ENCODE measurements at regions not wholly inside any gene's neighbourhood (a gene's known extent, or its start where the extent isn't known, plus 50 kb on each side); places are given as distances from the start of the nearest gene placed in this dataset.

DNA sequence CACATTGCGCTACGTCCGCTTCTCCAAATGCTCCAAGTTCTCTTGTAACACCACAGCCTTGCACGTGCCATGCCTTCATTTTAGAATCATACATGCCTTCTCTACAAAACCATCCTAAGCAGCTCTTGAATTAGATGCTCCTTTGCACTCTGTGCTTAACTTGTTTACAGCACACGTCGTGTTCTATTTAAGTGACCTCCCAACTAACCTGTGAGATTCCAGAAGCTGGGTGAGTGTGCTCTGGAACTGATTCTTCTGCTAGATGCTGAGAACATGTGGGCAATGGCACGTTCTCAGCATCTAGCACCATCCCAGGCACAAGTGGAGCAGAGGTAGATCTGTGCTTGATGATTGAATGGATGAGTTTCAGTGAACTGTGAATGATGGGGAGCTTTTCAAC, 100.0 kb upstream of the NEDD9 start:
- Histone ChIP-seq H2BK12ac (ENCODE audit: low read length in 2 of 2) (no peak overlapping the region), H4K91ac (ENCODE audit: low read length) (no peak overlapping the region), H3K4ac (ENCODE audit: low read depth in 1 of 2, low read length in 2 of 2) (no peak overlapping the region), H4K8ac (ENCODE audit: low read length) (no peak overlapping the region), H2AFZ (ENCODE audit: low read depth, low read length) (no peak overlapping the region), H2BK5ac (ENCODE audit: low read depth, low read length, poor library complexity, severe bottlenecking) (no peak overlapping the region), H2BK15ac (ENCODE audit: low read depth, poor library complexity, severe bottlenecking) (no peak overlapping the region), H2AK5ac (ENCODE audit: low read length, severe bottlenecking) (no peak overlapping the region), H3K4me3 (ENCODE audit: insufficient read depth in 1 of 2, low read depth in 1 of 2, low read length in 2 of 2) (no peak overlapping the region), H3K4me2 (ENCODE audit: low read length, poor library complexity, severe bottlenecking) (no peak overlapping the region), H3K4me1 (ENCODE audit: control insufficient read depth, insufficient read depth, low read depth, low read length) (peaks cover 7% of the 10 kb centered on the region), H3K27ac (ENCODE audit: low read length, poor library complexity, severe bottlenecking) (no peak overlapping the region), H3K9me3 (ENCODE audit: control insufficient read depth, low read length) (no peaks in the 10 kb centered on the region), H3K9ac (ENCODE audit: low read length) (no peak overlapping the region), H3K18ac (ENCODE audit: low read depth in 1 of 2, low read length in 2 of 2) (no peak overlapping the region), H3K23ac (ENCODE audit: low read length in 2 of 2) (no peak overlapping the region), H3K36me3 (ENCODE audit: control insufficient read depth in 1 of 2, insufficient read depth in 2 of 2, low read depth in 1 of 2, low read length in 2 of 2) (no peaks in the 10 kb centered on the region), H3K79me1 (replicated peaks; ENCODE audit: low read length, poor library complexity, severe bottlenecking) (no peaks in the 10 kb centered on the region), H2BK120ac (ENCODE audit: low read depth, low read length) (no peak overlapping the region), H3K27me3 (ENCODE audit: control insufficient read depth in 1 of 2, insufficient read depth in 1 of 2, low read length in 2 of 2) (peaks cover 0 to 2% of the 10 kb centered on the region in 2 experiments), H3K14ac (ENCODE audit: low read length in 2 of 2) (no peak overlapping the region)
- DNase-seq: no peak
- 87% methylated on average over 7 of the region's 7 CpGs for WGBS

DNA sequence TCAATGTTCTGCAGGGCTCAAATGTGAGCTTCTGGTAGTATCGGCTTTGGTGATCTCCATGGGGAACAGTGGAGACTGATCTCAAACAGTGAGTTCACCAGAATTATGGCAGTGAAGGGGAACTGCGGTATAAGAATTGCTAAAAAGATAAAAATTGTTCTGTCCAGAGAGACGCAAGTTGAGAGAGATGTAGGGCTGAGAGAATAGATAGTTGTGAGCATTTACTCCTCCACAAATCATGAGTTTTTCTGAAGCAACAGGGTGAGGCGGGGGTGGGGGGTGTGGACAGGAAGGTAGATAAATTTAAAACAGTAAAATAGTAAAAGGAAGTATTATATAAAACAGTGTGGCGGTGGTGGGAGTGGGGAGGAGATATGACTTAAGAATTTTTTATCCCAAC, 98.6 kb upstream of the NEDD9 start:
- H2BK15ac ChIP-seq (ENCODE audit: low read depth, poor library complexity, severe bottlenecking): no peak overlapping the region
- 90% methylated on average over 5 of the region's 5 CpGs for WGBS
- H2BK12ac ChIP-seq (ENCODE audit: low read length in 2 of 2): no peak overlapping the region

DNA sequence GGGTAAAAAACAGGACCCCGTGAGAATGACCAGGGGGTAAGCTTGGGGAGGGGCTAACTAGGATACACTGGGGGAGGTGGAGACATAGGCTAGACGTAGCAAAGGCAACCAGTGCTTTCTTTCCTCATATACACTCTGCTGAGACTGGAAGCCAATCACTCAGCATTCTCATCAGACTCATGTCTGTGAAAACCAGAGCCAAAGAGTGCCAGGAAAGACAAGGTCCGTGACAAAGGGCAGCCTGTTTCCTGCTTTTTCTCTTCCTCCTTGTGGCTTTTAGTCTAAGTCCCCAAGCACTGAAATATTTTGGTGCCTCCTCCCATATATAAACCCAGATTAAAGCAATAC, 97.9 kb upstream of the NEDD9 start:
- no peaks in the 10 kb centered on the region for H3K9me3 ChIP-seq (ENCODE audit: control insufficient read depth, low read length)
- no peak overlapping the region for H2BK12ac ChIP-seq (ENCODE audit: low read length in 2 of 2)
- H3K79me1 ChIP-seq (replicated peaks; ENCODE audit: low read length, poor library complexity, severe bottlenecking): no peaks in the 10 kb centered on the region
- no peak overlapping the region for H3K14ac ChIP-seq (ENCODE audit: low read length in 2 of 2)
- H2BK5ac ChIP-seq (ENCODE audit: low read depth, low read length, poor library complexity, severe bottlenecking): no peak overlapping the region
- DNase-seq: no peak
- no peak overlapping the region for H2AFZ ChIP-seq (ENCODE audit: low read depth, low read length)
- H3K4me2 ChIP-seq (ENCODE audit: low read length, poor library complexity, severe bottlenecking): no peak overlapping the region
- peaks cover 0 to 2% of the 10 kb centered on the region in 2 experiments for H3K27me3 ChIP-seq (ENCODE audit: control insufficient read depth in 1 of 2, insufficient read depth in 1 of 2, low read length in 2 of 2)
- no peak overlapping the region for H2BK15ac ChIP-seq (ENCODE audit: low read depth, poor library complexity, severe bottlenecking)
- H4K8ac ChIP-seq (ENCODE audit: low read length): peak overlapping the region; percentile 9
- peak overlapping the region; percentile 21 for H2AK5ac ChIP-seq (ENCODE audit: low read length, severe bottlenecking)
- H3K23ac ChIP-seq (ENCODE audit: low read length in 2 of 2): no peak overlapping the region
- H2BK120ac ChIP-seq (ENCODE audit: low read depth, low read length): no peak overlapping the region
- no peak overlapping the region for H3K4me3 ChIP-seq (ENCODE audit: insufficient read depth in 1 of 2, low read depth in 1 of 2, low read length in 2 of 2)
- no peak overlapping the region for H3K9ac ChIP-seq (ENCODE audit: low read length)
- peaks cover 7% of the 10 kb centered on the region for H3K4me1 ChIP-seq (ENCODE audit: control insufficient read depth, insufficient read depth, low read depth, low read length)
- no peak overlapping the region for H3K27ac ChIP-seq (ENCODE audit: low read length, poor library complexity, severe bottlenecking)
- no peak overlapping the region for H3K18ac ChIP-seq (ENCODE audit: low read depth in 1 of 2, low read length in 2 of 2)
- H3K36me3 ChIP-seq (ENCODE audit: control insufficient read depth in 1 of 2, insufficient read depth in 2 of 2, low read depth in 1 of 2, low read length in 2 of 2): no peaks in the 10 kb centered on the region
- H4K91ac ChIP-seq (ENCODE audit: low read length): no peak overlapping the region
- 81% methylated on average over 3 of the region's 3 CpGs for WGBS
- no peak overlapping the region for H3K4ac ChIP-seq (ENCODE audit: low read depth in 1 of 2, low read length in 2 of 2)

More for the DNA sequence above, 98.6 kb upstream of the NEDD9 start:
- Histone ChIP-seq H3K9me3 (ENCODE audit: control insufficient read depth, low read length) (no peaks in the 10 kb centered on the region), H3K27ac (ENCODE audit: low read length, poor library complexity, severe bottlenecking) (no peak overlapping the region), H2BK120ac (ENCODE audit: low read depth, low read length) (no peak overlapping the region), H3K23ac (ENCODE audit: low read length in 2 of 2) (no peak overlapping the region), H3K4me1 (ENCODE audit: control insufficient read depth, insufficient read depth, low read depth, low read length) (peaks cover 7% of the 10 kb centered on the region), H2AFZ (ENCODE audit: low read depth, low read length) (no peak overlapping the region), H3K14ac (ENCODE audit: low read length in 2 of 2) (no peak overlapping the region), H2BK5ac (ENCODE audit: low read depth, low read length, poor library complexity, severe bottlenecking) (no peak overlapping the region), H3K18ac (ENCODE audit: low read depth in 1 of 2, low read length in 2 of 2) (no peak overlapping the region), H2AK5ac (ENCODE audit: low read length, severe bottlenecking) (no peak overlapping the region), H4K91ac (ENCODE audit: low read length) (no peak overlapping the region), H3K9ac (ENCODE audit: low read length) (no peak overlapping the region), H3K4me2 (ENCODE audit: low read length, poor library complexity, severe bottlenecking) (no peak overlapping the region), H3K36me3 (ENCODE audit: control insufficient read depth in 1 of 2, insufficient read depth in 2 of 2, low read depth in 1 of 2, low read length in 2 of 2) (no peaks in the 10 kb centered on the region), H3K79me1 (replicated peaks; ENCODE audit: low read length, poor library complexity, severe bottlenecking) (no peaks in the 10 kb centered on the region), H3K4me3 (ENCODE audit: insufficient read depth in 1 of 2, low read depth in 1 of 2, low read length in 2 of 2) (no peak overlapping the region), H3K4ac (ENCODE audit: low read depth in 1 of 2, low read length in 2 of 2) (no peak overlapping the region), H3K27me3 (ENCODE audit: control insufficient read depth in 1 of 2, insufficient read depth in 1 of 2, low read length in 2 of 2) (peaks cover 0 to 2% of the 10 kb centered on the region in 2 experiments), H4K8ac (ENCODE audit: low read length) (no peak overlapping the region)
- DNase-seq: no peak

DNA sequence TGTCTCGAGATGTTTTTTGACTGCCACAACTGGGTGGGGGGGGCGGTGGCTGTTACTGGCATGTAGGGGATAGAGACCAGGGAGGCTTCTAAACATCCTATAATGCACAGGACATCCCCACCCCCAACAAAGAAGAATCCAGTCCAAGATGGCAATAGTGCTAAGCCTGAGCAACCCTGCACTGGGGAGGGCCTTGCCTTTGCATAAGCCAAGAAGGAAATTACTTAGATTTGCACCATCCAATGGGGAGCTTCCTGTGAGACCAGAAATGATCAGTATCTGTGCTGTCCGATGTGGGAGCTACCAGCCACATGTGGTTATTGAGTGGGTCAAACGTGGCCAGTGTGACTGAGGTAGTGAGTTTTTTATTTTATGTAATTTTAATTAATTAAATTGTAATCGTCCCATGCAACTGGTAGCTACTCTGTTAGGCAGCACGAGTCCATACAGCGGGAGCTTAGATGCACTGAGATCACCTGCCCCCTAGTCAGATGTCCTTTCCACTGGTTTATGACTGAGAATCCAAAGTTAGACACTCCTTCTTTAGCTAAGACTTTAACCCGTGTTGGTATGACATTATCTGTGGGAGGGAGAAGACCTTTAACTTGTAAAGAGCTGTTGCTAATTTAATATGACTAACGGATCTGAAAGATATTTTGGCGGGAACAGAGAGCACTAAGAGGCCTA, 97.4 kb upstream of the NEDD9 start:
- Histone ChIP-seq H2BK120ac (ENCODE audit: low read depth, low read length) (no peak overlapping the region), H4K8ac (ENCODE audit: low read length) (no peak overlapping the region), H2AFZ (ENCODE audit: low read depth, low read length) (no peak overlapping the region), H2BK5ac (ENCODE audit: low read depth, low read length, poor library complexity, severe bottlenecking) (no peak overlapping the region), H3K4me3 (ENCODE audit: insufficient read depth in 1 of 2, low read depth in 1 of 2, low read length in 2 of 2) (no peak overlapping the region), H2BK15ac (ENCODE audit: low read depth, poor library complexity, severe bottlenecking) (no peak overlapping the region), H3K27ac (ENCODE audit: low read length, poor library complexity, severe bottlenecking) (no peak overlapping the region), H3K79me1 (replicated peaks; ENCODE audit: low read length, poor library complexity, severe bottlenecking) (no peaks in the 10 kb centered on the region), H3K14ac (ENCODE audit: low read length in 2 of 2) (no peak overlapping the region), H3K23ac (ENCODE audit: low read length in 2 of 2) (no peak overlapping the region), H3K4me2 (ENCODE audit: low read length, poor library complexity, severe bottlenecking) (no peak overlapping the region), H3K9ac (ENCODE audit: low read length) (no peak overlapping the region), H3K4me1 (ENCODE audit: control insufficient read depth, insufficient read depth, low read depth, low read length) (peaks cover 7% of the 10 kb centered on the region), H3K9me3 (ENCODE audit: control insufficient read depth, low read length) (no peaks in the 10 kb centered on the region), H3K4ac (ENCODE audit: low read depth in 1 of 2, low read length in 2 of 2) (no peak overlapping the region), H2AK5ac (ENCODE audit: low read length, severe bottlenecking) (no peak overlapping the region), H3K36me3 (ENCODE audit: control insufficient read depth in 1 of 2, insufficient read depth in 2 of 2, low read depth in 1 of 2, low read length in 2 of 2) (no peaks in the 10 kb centered on the region), H3K27me3 (ENCODE audit: control insufficient read depth in 1 of 2, insufficient read depth in 1 of 2, low read length in 2 of 2) (peaks cover 0 to 2% of the 10 kb centered on the region in 2 experiments), H2BK12ac (ENCODE audit: low read length in 2 of 2) (no peak overlapping the region), H4K91ac (ENCODE audit: low read length) (no peak overlapping the region), H3K18ac (ENCODE audit: low read depth in 1 of 2, low read length in 2 of 2) (no peak overlapping the region)
- WGBS: 91% methylated on average over 8 of the region's 10 CpGs
- DNase-seq: no peak
